ENCODE measurements at regions not wholly inside any gene's neighbourhood (a gene's known extent, or its start where the extent isn't known, plus 50 kb on each side); places are given as distances from the start of the nearest gene placed in this dataset.

GRCh38 chr2:238587776-238588660 lies 161.3 kb downstream of the ASB1 start:
- no peak for TF ChIP-seq CTCF (IDR thresholded peaks at IDR 0.05; ENCODE audit: low read length, missing control alignments)
- DNase-seq (ENCODE audit: low read depth), result no peak
- no peak overlapping the region for H3K4me3 ChIP-seq (replicated peaks; ENCODE audit: low read depth, low read length)

- H3K4me3 ChIP-seq (replicated peaks; ENCODE audit: low read depth, low read length), result no peak overlapping the region
- TF ChIP-seq CTCF (IDR thresholded peaks at IDR 0.05; ENCODE audit: low read length, missing control alignments), result no peak
- no peak for DNase-seq (ENCODE audit: low read depth)
Observed at GRCh38 chr2:238589591-238590460, 163.1 kb downstream of the ASB1 start.

DNA sequence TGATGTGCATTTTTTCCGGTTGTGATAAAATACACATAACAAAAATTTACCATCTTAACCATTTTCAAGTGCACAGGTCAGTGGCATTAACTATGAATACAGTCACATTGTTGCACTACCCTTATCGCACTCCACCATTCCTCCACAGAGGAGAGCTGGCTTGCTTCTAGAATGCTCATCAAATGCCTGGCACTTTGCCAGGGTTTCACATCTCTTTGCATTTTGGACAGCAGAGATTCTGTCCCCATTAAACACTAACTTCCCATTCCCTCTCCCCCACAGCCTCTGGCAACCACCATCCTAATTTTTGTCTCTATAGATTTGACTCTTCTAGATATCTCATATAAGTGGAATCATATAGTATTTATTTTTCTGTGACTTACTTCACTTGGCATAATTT lies 165.0 kb downstream of the ASB1 start:
- no peak for DNase-seq (ENCODE audit: low read depth)
- no peak overlapping the region for H3K4me3 ChIP-seq (replicated peaks; ENCODE audit: low read depth, low read length)
- no peak for TF ChIP-seq CTCF (IDR thresholded peaks at IDR 0.05; ENCODE audit: low read length, missing control alignments)

DNA sequence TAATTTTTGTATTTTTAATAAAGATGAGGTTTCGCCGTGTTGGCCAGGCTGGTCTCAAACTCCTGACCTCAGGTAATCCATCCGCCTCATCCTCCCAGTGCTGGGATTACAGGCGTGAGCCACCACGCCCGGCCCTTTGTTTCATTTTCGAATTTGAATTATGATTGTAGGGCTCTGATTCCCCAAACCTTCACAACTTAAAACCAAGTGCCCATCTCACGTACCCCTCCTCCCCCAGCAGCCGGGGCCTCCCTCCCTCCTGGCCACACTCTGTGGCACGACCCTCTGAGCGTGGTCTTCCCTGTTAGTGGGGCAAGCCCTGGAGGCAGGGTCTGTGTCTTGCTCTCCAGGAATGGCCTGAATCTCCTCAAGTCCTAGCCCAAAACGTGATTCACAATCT lies 166.5 kb downstream of the ASB1 start:
- no peak for TF ChIP-seq CTCF (IDR thresholded peaks at IDR 0.05; ENCODE audit: low read length, missing control alignments)
- DNase-seq (ENCODE audit: low read depth), result no peak
- H3K4me3 ChIP-seq (replicated peaks; ENCODE audit: low read depth, low read length), result no peak overlapping the region

- DNase-seq (ENCODE audit: low read depth), result no peak
- H3K4me3 ChIP-seq (replicated peaks; ENCODE audit: low read depth, low read length), result no peak overlapping the region
- TF ChIP-seq CTCF (IDR thresholded peaks at IDR 0.05; ENCODE audit: low read length, missing control alignments), result no peak
Observed at GRCh38 chr2:238593678-238594077, 167.0 kb downstream of the ASB1 start.

- H3K4me3 ChIP-seq (replicated peaks; ENCODE audit: low read depth, low read length), result no peak overlapping the region
- TF ChIP-seq CTCF (IDR thresholded peaks at IDR 0.05; ENCODE audit: low read length, missing control alignments), result no peak
- DNase-seq (ENCODE audit: low read depth), result no peak
Observed at GRCh38 chr2:238594796-238595749, 168.3 kb downstream of the ASB1 start.
